Naive B cell (primary cell): ENCODE measurements at regions not wholly inside any gene's neighbourhood (a gene's known extent, or its start where the extent isn't known, plus 50 kb on each side); places are given as distances from the start of the nearest gene placed in this dataset.
"Not testable (repeated sequence)": the region's sequence is repeated elsewhere in the genome, so short reads cannot be mapped to it uniquely, and the experiment has no call there.

Experiments
- ATAC-seq, 2 donors: fragments of 150-1000 bp; cut with Tn5 transposase; 2 replicates each; pipeline ENCODE4 v1.10.0; 2021; ENCODE audit warnings: low read depth in 2 of 2, mild to moderate bottlenecking in 2 of 2, moderate library complexity in 2 of 2
- DNase-seq: peaks from one replicate; pipeline ENCODE4 v3.0.0; 2022
- H3K27ac Mint-ChIP-seq, 6 donors: one replicate each; pipeline ENCODE4 v1.8.0; 2020 to 2022; ENCODE audit warnings: mild to moderate bottlenecking in 6 of 6, mixed read lengths in 6 of 6, moderate library complexity in 5 of 6, inconsistent platforms in 2 of 6
- H3K27me3 Mint-ChIP-seq, 3 donors: one replicate each; pipeline ENCODE4 v1.8.0; 2021 to 2022; ENCODE audit warnings: mixed read lengths in 3 of 3, mild to moderate bottlenecking in 1 of 3
- H3K36me3 Mint-ChIP-seq, 2 donors: one replicate each; pipeline ENCODE4 v1.8.0; 2020 to 2022; ENCODE audit warnings: mixed read lengths in 2 of 2, inconsistent platforms in 1 of 2, mild to moderate bottlenecking in 1 of 2
- H3K4me1 Mint-ChIP-seq, 3 donors: one replicate each; pipeline ENCODE4 v1.8.0; 2020 to 2022; ENCODE audit warnings: mixed read lengths in 3 of 3, inconsistent platforms in 1 of 3, mild to moderate bottlenecking in 1 of 3, moderate library complexity in 1 of 3
- H3K4me3 Mint-ChIP-seq, 8 donors: one replicate each; pipeline ENCODE4 v1.8.0; 2020 to 2022; ENCODE audit warnings: mild to moderate bottlenecking in 8 of 8, mixed read lengths in 8 of 8, moderate library complexity in 8 of 8, inconsistent platforms in 2 of 8
- H3K9me3 Mint-ChIP-seq, 7 donors: one replicate each; pipeline ENCODE4 v1.8.0; 2020 to 2022; ENCODE audit warnings: mixed read lengths in 7 of 7, mild to moderate bottlenecking in 5 of 7, inconsistent platforms in 2 of 7, moderate library complexity in 1 of 7

DNA sequence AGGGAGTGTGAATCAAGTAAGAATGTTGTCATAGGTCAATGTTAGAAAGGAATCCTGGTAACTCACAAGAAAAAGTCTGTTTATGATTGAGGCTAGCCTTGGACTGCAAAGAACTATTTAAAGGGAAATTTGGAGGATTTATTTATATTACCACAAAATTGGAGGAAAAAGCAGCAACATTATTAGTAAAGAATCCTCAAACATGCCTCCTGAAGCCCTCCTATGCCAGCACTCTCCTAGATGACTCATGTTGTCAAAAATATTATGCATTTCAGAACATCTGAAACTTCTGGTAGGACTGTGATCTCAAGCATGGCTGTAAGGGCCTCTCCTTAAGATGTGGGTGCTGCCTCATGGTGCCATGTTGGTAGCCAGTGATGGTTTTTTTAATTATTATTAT lies 628.5 kb downstream of the CHSY3 start:
- Mint-ChIP-seq H3K9me3 (peaks cover 0 to 20% (median 1%) of the 10 kb centered on the region in 7 donors), H3K4me1 (no peaks in the 10 kb centered on the region), H3K36me3 (no peaks in the 10 kb centered on the region), H3K27ac (no peak overlapping the region), H3K4me3 (no peak overlapping the region), H3K27me3 (no peaks in the 10 kb centered on the region)
- DNase-seq (no peak), ATAC-seq (no peak)

DNA sequence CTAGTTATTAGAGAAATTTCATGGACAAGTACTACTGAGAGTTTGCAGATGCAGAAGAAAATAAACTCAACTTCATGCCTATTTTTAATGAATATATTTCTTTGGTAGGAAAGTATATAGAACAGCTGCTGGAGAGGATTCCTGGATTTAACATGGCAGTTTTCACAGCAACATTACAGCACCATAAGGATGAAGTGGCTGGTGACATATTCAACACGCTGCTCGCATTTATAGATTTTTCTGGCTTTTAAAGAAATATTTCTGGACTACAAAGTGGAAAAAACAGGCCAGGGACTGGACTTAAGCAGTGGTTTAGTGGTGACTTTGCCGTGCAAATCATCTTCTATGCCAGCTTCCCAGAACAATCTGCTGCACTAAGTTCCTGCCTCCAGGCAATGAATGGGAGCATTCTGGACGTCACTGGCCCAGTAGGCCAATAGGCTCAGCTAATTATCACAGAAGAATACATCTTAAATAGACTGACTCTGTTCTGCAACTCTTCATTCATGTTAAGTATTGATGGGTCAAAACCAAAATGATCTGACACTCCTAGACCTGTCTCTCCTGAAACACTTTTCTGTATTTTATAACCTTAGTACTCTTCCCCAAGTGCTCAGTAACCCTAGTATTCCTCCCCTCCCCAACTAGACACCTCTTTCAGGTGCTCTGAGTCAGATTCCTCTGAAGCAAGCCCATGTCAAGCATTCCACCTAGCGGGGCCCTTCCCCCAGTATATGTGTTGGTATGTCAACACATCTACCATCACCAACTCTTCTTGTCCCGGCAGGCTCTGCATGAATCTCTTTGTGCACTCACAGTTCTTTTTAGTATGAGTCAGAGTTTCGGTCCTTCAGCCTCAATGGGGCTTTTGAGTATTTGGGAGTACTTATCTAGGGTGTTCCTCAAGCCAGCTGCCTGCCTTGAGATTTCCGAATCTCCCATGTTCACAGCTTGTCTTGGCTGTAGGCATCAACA lies 625.5 kb downstream of the CHSY3 start:
- H3K9me3 Mint-ChIP-seq = peaks cover 0 to 12% (median 2%) of the 10 kb centered on the region in 7 donors
- no peaks in the 10 kb centered on the region for H3K27me3 Mint-ChIP-seq
- ATAC-seq (no peak), DNase-seq (no peak)
- H3K36me3 Mint-ChIP-seq = no peaks in the 10 kb centered on the region
- no peaks in the 10 kb centered on the region for H3K4me1 Mint-ChIP-seq
- H3K4me3 Mint-ChIP-seq = no peak overlapping the region
- H3K27ac Mint-ChIP-seq = no peak overlapping the region

- DNase-seq (no peak), ATAC-seq (no peak)
- Mint-ChIP-seq H3K36me3 (no peaks in the 10 kb centered on the region), H3K4me3 (no peak overlapping the region), H3K4me1 (no peaks in the 10 kb centered on the region), H3K27me3 (no peaks in the 10 kb centered on the region), H3K9me3 (peaks cover 0 to 10% (median 3%) of the 10 kb centered on the region in 7 donors), H3K27ac (no peak overlapping the region)
These were observed 624.8 kb downstream of the CHSY3 start for GRCh38 chr5:130529111-130529510.

GRCh38 chr5:130528474-130528873 lies 624.2 kb downstream of the CHSY3 start:
- DNase-seq = no peak
- Mint-ChIP-seq H3K27me3 (no peaks in the 10 kb centered on the region), H3K4me3 (no peak overlapping the region), H3K4me1 (no peaks in the 10 kb centered on the region), H3K36me3 (no peaks in the 10 kb centered on the region), H3K27ac (no peak overlapping the region), H3K9me3 (peaks cover 0 to 10% (median 3%) of the 10 kb centered on the region in 7 donors)
- no peak for ATAC-seq

DNA sequence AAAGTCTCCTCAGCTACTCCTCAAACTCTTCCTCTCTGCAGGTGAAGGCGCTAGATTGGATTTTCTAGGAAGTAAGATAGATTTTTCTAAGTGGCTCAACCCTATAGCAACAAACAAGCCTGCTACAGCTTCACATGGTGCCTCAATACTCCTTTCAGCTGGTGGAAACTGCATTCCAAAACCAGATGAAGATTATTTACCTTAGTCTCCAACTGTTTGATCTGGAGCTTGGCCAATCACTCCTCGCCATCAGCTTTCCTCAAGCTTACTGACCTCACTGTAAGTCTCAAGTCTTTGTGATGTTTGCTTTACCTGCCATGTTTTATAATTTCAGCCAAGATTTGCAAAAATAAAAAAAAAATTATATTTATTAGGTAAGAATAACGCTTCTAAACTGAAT lies 622.4 kb downstream of the CHSY3 start:
- no peak overlapping the region for H3K27ac Mint-ChIP-seq
- no peaks in the 10 kb centered on the region for H3K4me1 Mint-ChIP-seq
- H3K27me3 Mint-ChIP-seq = no peaks in the 10 kb centered on the region
- H3K36me3 Mint-ChIP-seq = no peaks in the 10 kb centered on the region
- DNase-seq (no peak), ATAC-seq (no peak)
- H3K4me3 Mint-ChIP-seq = no peak overlapping the region
- peaks cover 0 to 11% (median 4%) of the 10 kb centered on the region in 7 donors for H3K9me3 Mint-ChIP-seq

DNA sequence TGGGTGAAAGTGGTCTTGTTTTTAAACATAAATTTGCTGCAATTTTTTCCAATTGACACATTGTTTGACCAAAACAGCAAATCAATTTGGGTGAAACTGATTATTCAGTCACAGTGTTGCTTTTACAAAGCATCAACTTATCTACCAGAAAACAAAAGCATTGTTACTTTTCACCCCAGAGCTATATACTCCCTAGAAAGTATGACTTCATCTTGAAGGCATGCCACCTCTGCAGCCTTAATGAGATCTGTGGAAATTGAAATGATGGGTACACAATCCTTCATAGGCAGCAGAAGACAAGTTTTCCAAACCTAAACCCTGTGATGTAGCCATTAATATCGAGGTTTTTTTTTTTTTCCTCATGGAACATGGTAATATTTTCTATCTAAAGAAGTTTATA lies 615.9 kb downstream of the CHSY3 start:
- DNase-seq = no peak
- Mint-ChIP-seq H3K27me3 (no peaks in the 10 kb centered on the region), H3K9me3 (peaks cover 6 to 26% (median 11%) of the 10 kb centered on the region in 7 donors), H3K36me3 (no peaks in the 10 kb centered on the region), H3K4me1 (no peaks in the 10 kb centered on the region), H3K4me3 (no peak overlapping the region), H3K27ac (no peak overlapping the region)
- ATAC-seq = no peak

DNA sequence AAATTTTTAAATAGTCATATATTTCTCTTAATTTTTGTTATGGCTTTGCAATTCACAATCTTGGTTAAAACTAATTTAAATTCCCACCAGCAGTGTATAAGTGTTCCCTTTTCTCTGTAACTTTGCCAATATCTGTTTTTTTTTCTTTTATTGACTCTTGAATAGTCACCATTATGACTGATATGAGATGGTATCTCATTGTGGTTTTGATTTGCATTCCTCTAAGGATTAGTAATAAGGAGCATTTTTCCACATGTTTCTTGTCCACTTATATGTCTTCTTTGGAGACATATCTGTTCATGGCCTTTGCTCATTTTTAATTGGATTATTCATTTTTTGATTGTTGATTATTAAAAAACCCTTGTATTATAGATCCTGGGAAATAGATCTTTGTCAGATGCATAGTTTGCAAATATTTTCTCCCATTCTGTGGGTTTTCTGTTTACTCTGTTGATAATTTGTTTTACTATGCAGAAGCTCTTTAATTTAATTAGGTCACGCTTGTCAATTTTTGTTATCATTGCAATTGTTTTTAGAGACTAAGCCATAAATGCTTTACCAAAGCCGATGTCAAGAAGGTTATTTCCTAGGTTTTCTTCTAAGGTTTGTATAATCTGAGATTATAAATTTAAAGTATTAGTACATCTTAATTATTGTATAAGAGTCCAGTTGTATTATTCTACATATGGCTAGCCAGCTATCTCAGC lies 610.9 kb downstream of the CHSY3 start:
- H3K36me3 Mint-ChIP-seq = no peaks in the 10 kb centered on the region
- H3K9me3 Mint-ChIP-seq = peaks cover 0 to 28% (median 12%) of the 10 kb centered on the region in 7 donors
- H3K4me3 Mint-ChIP-seq = no peak overlapping the region
- no peaks in the 10 kb centered on the region for H3K4me1 Mint-ChIP-seq
- DNase-seq (no peak), ATAC-seq (no peak)
- no peak overlapping the region for H3K27ac Mint-ChIP-seq
- no peaks in the 10 kb centered on the region for H3K27me3 Mint-ChIP-seq

DNA sequence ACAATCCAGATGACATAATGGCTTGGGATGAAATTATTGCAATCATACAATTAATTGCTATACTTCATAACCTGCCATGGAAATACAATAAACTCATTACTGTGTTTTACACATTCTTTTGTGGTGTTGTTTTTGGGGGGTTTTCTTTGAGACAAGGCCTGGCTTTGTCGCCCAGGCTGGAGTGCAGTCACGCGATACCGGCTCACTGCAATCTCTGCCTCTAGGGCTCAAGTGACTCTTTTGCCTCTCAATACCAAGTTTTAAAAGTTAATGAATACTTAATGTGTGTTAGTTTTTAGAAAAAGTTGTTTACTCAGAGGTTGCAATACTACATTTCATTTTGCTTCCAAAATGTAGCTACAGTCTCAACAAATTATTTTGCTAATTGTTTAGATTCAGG lies 598.4 kb downstream of the CHSY3 start:
- Mint-ChIP-seq H3K36me3 (no peaks in the 10 kb centered on the region), H3K4me3 (no peak overlapping the region), H3K27ac (no peak overlapping the region), H3K4me1 (no peaks in the 10 kb centered on the region), H3K9me3 (peaks cover 0 to 17% (median 0%) of the 10 kb centered on the region in 7 donors), H3K27me3 (no peaks in the 10 kb centered on the region)
- no peak for ATAC-seq
- DNase-seq = no peak

DNA sequence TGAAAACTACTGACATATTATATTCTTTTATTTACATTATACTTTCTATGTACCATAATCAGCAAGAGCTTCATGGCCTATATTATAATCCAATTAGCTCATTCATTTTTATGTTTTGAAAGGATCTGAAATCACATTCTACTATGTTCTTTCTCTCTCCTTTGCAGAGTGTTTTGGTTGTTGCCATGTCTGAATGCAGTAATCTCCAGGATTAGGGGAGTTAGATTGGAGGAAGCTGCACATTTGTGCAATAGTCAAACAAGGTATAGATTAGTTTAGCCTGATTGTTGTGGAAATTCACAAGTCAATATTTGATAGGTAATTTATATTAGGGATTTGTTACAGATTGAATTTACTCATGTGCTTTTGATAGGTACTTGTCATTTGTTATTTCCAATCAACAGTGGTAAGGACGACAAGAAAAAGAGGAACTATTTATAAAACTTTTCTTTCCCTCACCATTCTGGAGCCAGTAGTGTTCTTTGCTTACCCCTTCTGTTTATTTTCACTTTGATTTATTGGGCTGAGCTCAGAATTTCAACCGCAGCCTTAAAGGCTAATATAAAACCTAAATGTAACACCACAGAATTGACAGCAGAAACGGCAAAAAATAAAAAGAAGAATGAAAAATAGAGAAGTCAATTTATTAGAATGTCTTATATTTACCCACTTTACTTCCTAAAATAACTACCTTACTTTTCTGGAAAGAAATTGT lies 597.0 kb downstream of the CHSY3 start:
- DNase-seq (no peak), ATAC-seq (no peak)
- Mint-ChIP-seq H3K36me3 (no peaks in the 10 kb centered on the region), H3K27me3 (no peaks in the 10 kb centered on the region), H3K27ac (no peak overlapping the region), H3K4me1 (no peaks in the 10 kb centered on the region), H3K9me3 (peaks cover 0 to 17% (median under 1%) of the 10 kb centered on the region in 7 donors), H3K4me3 (no peak overlapping the region)

- not testable (repeated sequence) for H3K4me1 Mint-ChIP-seq, H3K36me3 Mint-ChIP-seq, H3K27ac Mint-ChIP-seq, H3K4me3 Mint-ChIP-seq, ATAC-seq, H3K27me3 Mint-ChIP-seq, DNase-seq
- peaks cover 0 to 17% (median 4%) of the 10 kb centered on the region in 7 donors for H3K9me3 Mint-ChIP-seq
These were observed 596.2 kb downstream of the CHSY3 start for GRCh38 chr5:130500495-130500894.

- H3K36me3 Mint-ChIP-seq = no peaks in the 10 kb centered on the region
- peaks cover 4 to 25% (median 9%) of the 10 kb centered on the region in 7 donors for H3K9me3 Mint-ChIP-seq
- H3K27ac Mint-ChIP-seq = no peak overlapping the region
- ATAC-seq (no peak), DNase-seq (no peak)
- H3K4me3 Mint-ChIP-seq = no peak overlapping the region
- no peaks in the 10 kb centered on the region for H3K27me3 Mint-ChIP-seq
- no peaks in the 10 kb centered on the region for H3K4me1 Mint-ChIP-seq
These were observed 592.0 kb downstream of the CHSY3 start for GRCh38 chr5:130496215-130496614.

DNA sequence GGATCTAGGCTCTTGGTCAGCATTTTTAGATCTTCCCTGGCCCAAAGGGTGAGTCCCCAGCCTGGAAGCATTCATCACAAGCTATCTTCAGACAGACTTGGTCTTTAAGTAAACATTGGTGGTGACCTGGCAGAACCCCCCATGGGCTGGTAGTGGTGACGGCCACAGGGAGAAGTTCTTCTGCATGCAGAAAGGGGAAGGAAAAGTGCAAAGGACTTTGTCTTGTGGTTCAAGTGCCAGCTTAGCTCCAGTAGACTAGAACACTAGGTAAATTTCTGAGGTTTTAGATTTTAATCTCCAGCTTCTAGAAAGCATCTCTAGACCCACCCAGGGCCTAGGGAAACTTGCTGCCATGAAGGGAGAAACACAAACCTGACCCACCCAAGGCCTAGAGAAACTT lies 584.0 kb downstream of the CHSY3 start:
- Mint-ChIP-seq H3K27me3 (no peaks in the 10 kb centered on the region), H3K9me3 (peaks cover 2 to 7% (median 4%) of the 10 kb centered on the region in 7 donors), H3K4me3 (no peak overlapping the region), H3K4me1 (no peaks in the 10 kb centered on the region), H3K36me3 (no peaks in the 10 kb centered on the region), H3K27ac (no peak overlapping the region)
- DNase-seq (no peak), ATAC-seq (no peak)

- Mint-ChIP-seq H3K4me1 (no peaks in the 10 kb centered on the region), H3K27ac (no peak overlapping the region), H3K36me3 (no peaks in the 10 kb centered on the region), H3K27me3 (no peaks in the 10 kb centered on the region), H3K4me3 (no peak overlapping the region), H3K9me3 (peaks cover 2 to 32% (median 24%) of the 10 kb centered on the region in 7 donors)
- DNase-seq = no peak
- no peak for ATAC-seq
These were observed 575.0 kb downstream of the CHSY3 start for GRCh38 chr5:130479045-130479804.
